ENCODE measurements at regions not wholly inside any gene's neighbourhood (a gene's known extent, or its start where the extent isn't known, plus 50 kb on each side); places are given as distances from the start of the nearest gene placed in this dataset.

DNA sequence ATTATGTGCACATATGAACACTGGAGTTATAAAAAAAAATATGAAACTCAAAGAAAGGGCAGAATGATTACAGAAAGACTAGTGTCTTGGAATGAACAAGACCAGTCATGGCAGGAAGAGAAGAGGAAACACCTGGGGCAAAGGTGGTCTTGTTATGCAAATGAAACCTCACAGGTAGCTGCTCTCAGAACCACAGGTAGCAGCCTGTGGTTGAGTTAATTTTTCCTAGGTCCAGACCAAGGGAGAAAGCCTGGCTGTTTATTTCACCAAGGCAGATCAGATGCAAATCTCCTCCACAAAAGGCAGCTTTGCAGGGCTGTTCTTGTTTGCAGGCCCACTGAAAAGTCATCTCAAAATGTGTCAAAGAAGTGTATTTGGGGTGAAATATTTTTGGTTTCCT lies 785.8 kb downstream of the RNF144A start:
- H3K27me3 ChIP-seq (ENCODE audit: control insufficient read depth in 1 of 2, insufficient read depth in 1 of 2, low read length in 2 of 2) = no peaks in the 10 kb centered on the region
- H3K4ac ChIP-seq (ENCODE audit: low read depth in 1 of 2, low read length in 2 of 2) = no peak overlapping the region
- no peak overlapping the region for H3K4me3 ChIP-seq (ENCODE audit: insufficient read depth in 1 of 2, low read depth in 1 of 2, low read length in 2 of 2)
- no peak overlapping the region for H4K8ac ChIP-seq (ENCODE audit: low read length)
- no peak overlapping the region for H3K18ac ChIP-seq (ENCODE audit: low read depth in 1 of 2, low read length in 2 of 2)
- peaks cover 2% of the 10 kb centered on the region for H3K4me1 ChIP-seq (ENCODE audit: control insufficient read depth, insufficient read depth, low read depth, low read length)
- H4K91ac ChIP-seq (ENCODE audit: low read length) = no peak overlapping the region
- H2AFZ ChIP-seq (ENCODE audit: low read depth, low read length) = no peak overlapping the region
- H3K79me1 ChIP-seq (replicated peaks; ENCODE audit: low read length, poor library complexity, severe bottlenecking) = no peaks in the 10 kb centered on the region
- H3K9ac ChIP-seq (ENCODE audit: low read length) = no peak overlapping the region
- no peak overlapping the region for H2AK5ac ChIP-seq (ENCODE audit: low read length, severe bottlenecking)
- H3K23ac ChIP-seq (ENCODE audit: low read length in 2 of 2) = no peak overlapping the region
- no peak overlapping the region for H2BK12ac ChIP-seq (ENCODE audit: low read length in 2 of 2)
- no peak overlapping the region for H3K14ac ChIP-seq (ENCODE audit: low read length in 2 of 2)
- H3K36me3 ChIP-seq (ENCODE audit: control insufficient read depth in 1 of 2, insufficient read depth in 2 of 2, low read depth in 1 of 2, low read length in 2 of 2) = no peaks in the 10 kb centered on the region
- H3K9me3 ChIP-seq (ENCODE audit: control insufficient read depth, low read length) = no peaks in the 10 kb centered on the region
- DNase-seq = no peak
- H2BK5ac ChIP-seq (ENCODE audit: low read depth, low read length, poor library complexity, severe bottlenecking) = no peak overlapping the region
- H3K27ac ChIP-seq (ENCODE audit: low read length, poor library complexity, severe bottlenecking) = no peak overlapping the region
- no peak overlapping the region for H2BK120ac ChIP-seq (ENCODE audit: low read depth, low read length)
- no peak overlapping the region for H3K4me2 ChIP-seq (ENCODE audit: low read length, poor library complexity, severe bottlenecking)
- H2BK15ac ChIP-seq (ENCODE audit: low read depth, poor library complexity, severe bottlenecking) = no peak overlapping the region

- H2BK15ac ChIP-seq (ENCODE audit: low read depth, poor library complexity, severe bottlenecking) = peak overlapping the region; percentile 54
- DNase-seq = no peak
- no peak overlapping the region for H3K4ac ChIP-seq (ENCODE audit: low read depth in 1 of 2, low read length in 2 of 2)
- H3K9me3 ChIP-seq (ENCODE audit: control insufficient read depth, low read length) = no peaks in the 10 kb centered on the region
- H2BK12ac ChIP-seq (ENCODE audit: low read length in 2 of 2) = no peak overlapping the region
- H3K18ac ChIP-seq (ENCODE audit: low read depth in 1 of 2, low read length in 2 of 2) = no peak overlapping the region
- H3K27me3 ChIP-seq (ENCODE audit: control insufficient read depth in 1 of 2, insufficient read depth in 1 of 2, low read length in 2 of 2) = no peaks in the 10 kb centered on the region
- H2BK5ac ChIP-seq (ENCODE audit: low read depth, low read length, poor library complexity, severe bottlenecking) = no peak overlapping the region
- no peak overlapping the region for H3K4me2 ChIP-seq (ENCODE audit: low read length, poor library complexity, severe bottlenecking)
- no peaks in the 10 kb centered on the region for H3K79me1 ChIP-seq (replicated peaks; ENCODE audit: low read length, poor library complexity, severe bottlenecking)
- no peak overlapping the region for H3K27ac ChIP-seq (ENCODE audit: low read length, poor library complexity, severe bottlenecking)
- H4K8ac ChIP-seq (ENCODE audit: low read length) = no peak overlapping the region
- H2AK5ac ChIP-seq (ENCODE audit: low read length, severe bottlenecking) = no peak overlapping the region
- no peak overlapping the region for H2AFZ ChIP-seq (ENCODE audit: low read depth, low read length)
- no peak overlapping the region for H4K91ac ChIP-seq (ENCODE audit: low read length)
- WGBS = 67% methylated on average over 5 of the region's 5 CpGs
- no peak overlapping the region for H2BK120ac ChIP-seq (ENCODE audit: low read depth, low read length)
- H3K23ac ChIP-seq (ENCODE audit: low read length in 2 of 2) = no peak overlapping the region
- H3K36me3 ChIP-seq (ENCODE audit: control insufficient read depth in 1 of 2, insufficient read depth in 2 of 2, low read depth in 1 of 2, low read length in 2 of 2) = no peaks in the 10 kb centered on the region
- no peak overlapping the region for H3K4me3 ChIP-seq (ENCODE audit: insufficient read depth in 1 of 2, low read depth in 1 of 2, low read length in 2 of 2)
- no peak overlapping the region for H3K9ac ChIP-seq (ENCODE audit: low read length)
- peaks cover 2% of the 10 kb centered on the region for H3K4me1 ChIP-seq (ENCODE audit: control insufficient read depth, insufficient read depth, low read depth, low read length)
- H3K14ac ChIP-seq (ENCODE audit: low read length in 2 of 2) = no peak overlapping the region
These were observed 786.4 kb downstream of the RNF144A start for GRCh38 chr2:7703543-7704144.

- DNase-seq = no peak
These were observed 787.2 kb downstream of the RNF144A start for GRCh38 chr2:7704296-7704865.

GRCh38 chr2:7706791-7707190 lies 789.6 kb downstream of the RNF144A start:
- DNase-seq = no peak
- Histone ChIP-seq H3K9me3 (ENCODE audit: control insufficient read depth, low read length) (no peaks in the 10 kb centered on the region), H3K27ac (ENCODE audit: low read length, poor library complexity, severe bottlenecking) (no peak overlapping the region), H2BK15ac (ENCODE audit: low read depth, poor library complexity, severe bottlenecking) (no peak overlapping the region), H2BK120ac (ENCODE audit: low read depth, low read length) (no peak overlapping the region), H3K4me3 (ENCODE audit: insufficient read depth in 1 of 2, low read depth in 1 of 2, low read length in 2 of 2) (no peak overlapping the region), H3K79me1 (replicated peaks; ENCODE audit: low read length, poor library complexity, severe bottlenecking) (no peaks in the 10 kb centered on the region), H2BK5ac (ENCODE audit: low read depth, low read length, poor library complexity, severe bottlenecking) (no peak overlapping the region), H2AFZ (ENCODE audit: low read depth, low read length) (no peak overlapping the region), H3K23ac (ENCODE audit: low read length in 2 of 2) (no peak overlapping the region), H3K9ac (ENCODE audit: low read length) (no peak overlapping the region), H3K14ac (ENCODE audit: low read length in 2 of 2) (no peak overlapping the region), H3K4me1 (ENCODE audit: control insufficient read depth, insufficient read depth, low read depth, low read length) (peaks cover 2% of the 10 kb centered on the region), H2AK5ac (ENCODE audit: low read length, severe bottlenecking) (no peak overlapping the region), H3K4me2 (ENCODE audit: low read length, poor library complexity, severe bottlenecking) (no peak overlapping the region), H2BK12ac (ENCODE audit: low read length in 2 of 2) (no peak overlapping the region), H3K18ac (ENCODE audit: low read depth in 1 of 2, low read length in 2 of 2) (no peak overlapping the region), H3K36me3 (ENCODE audit: control insufficient read depth in 1 of 2, insufficient read depth in 2 of 2, low read depth in 1 of 2, low read length in 2 of 2) (no peaks in the 10 kb centered on the region), H4K91ac (ENCODE audit: low read length) (no peak overlapping the region), H3K27me3 (ENCODE audit: control insufficient read depth in 1 of 2, insufficient read depth in 1 of 2, low read length in 2 of 2) (no peaks in the 10 kb centered on the region), H4K8ac (ENCODE audit: low read length) (no peak overlapping the region), H3K4ac (ENCODE audit: low read depth in 1 of 2, low read length in 2 of 2) (no peak overlapping the region)
- WGBS = 39% methylated on average over 2 of the region's 2 CpGs

More at GRCh38 chr2:7704296-7704865, 787.2 kb downstream of the RNF144A start:
- Histone ChIP-seq H2AFZ (ENCODE audit: low read depth, low read length) (no peak overlapping the region), H4K91ac (ENCODE audit: low read length) (no peak overlapping the region), H2AK5ac (ENCODE audit: low read length, severe bottlenecking) (no peak overlapping the region), H3K14ac (ENCODE audit: low read length in 2 of 2) (no peak overlapping the region), H3K4me1 (ENCODE audit: control insufficient read depth, insufficient read depth, low read depth, low read length) (peaks cover 2% of the 10 kb centered on the region), H4K8ac (ENCODE audit: low read length) (no peak overlapping the region), H3K18ac (ENCODE audit: low read depth in 1 of 2, low read length in 2 of 2) (no peak overlapping the region), H3K4me2 (ENCODE audit: low read length, poor library complexity, severe bottlenecking) (no peak overlapping the region), H3K4me3 (ENCODE audit: insufficient read depth in 1 of 2, low read depth in 1 of 2, low read length in 2 of 2) (no peak overlapping the region), H2BK15ac (ENCODE audit: low read depth, poor library complexity, severe bottlenecking) (no peak overlapping the region), H3K79me1 (replicated peaks; ENCODE audit: low read length, poor library complexity, severe bottlenecking) (no peaks in the 10 kb centered on the region), H2BK120ac (ENCODE audit: low read depth, low read length) (no peak overlapping the region), H3K27ac (ENCODE audit: low read length, poor library complexity, severe bottlenecking) (no peak overlapping the region), H2BK5ac (ENCODE audit: low read depth, low read length, poor library complexity, severe bottlenecking) (no peak overlapping the region), H3K4ac (ENCODE audit: low read depth in 1 of 2, low read length in 2 of 2) (no peak overlapping the region), H3K23ac (ENCODE audit: low read length in 2 of 2) (no peak overlapping the region), H3K9ac (ENCODE audit: low read length) (no peak overlapping the region), H2BK12ac (ENCODE audit: low read length in 2 of 2) (no peak overlapping the region), H3K9me3 (ENCODE audit: control insufficient read depth, low read length) (no peaks in the 10 kb centered on the region), H3K36me3 (ENCODE audit: control insufficient read depth in 1 of 2, insufficient read depth in 2 of 2, low read depth in 1 of 2, low read length in 2 of 2) (no peaks in the 10 kb centered on the region), H3K27me3 (ENCODE audit: control insufficient read depth in 1 of 2, insufficient read depth in 1 of 2, low read length in 2 of 2) (no peaks in the 10 kb centered on the region)
- 69% methylated on average over 4 of the region's 6 CpGs for WGBS

All from mesenchymal stem cell (in vitro differentiated cells and primary cell).